SK-N-SH (cell line): ENCODE measurements at regions not wholly inside any gene's neighbourhood (a gene's known extent, or its start where the extent isn't known, plus 50 kb on each side); places are given as distances from the start of the nearest gene placed in this dataset.

Source experiments
- CTCF ChIP-seq: fragments of 200-600 bp; sonication (generic); IDR thresholded peaks from 2 replicates; pipeline ENCODE4 v1.6.1; 2017; ENCODE audit warnings: antibody characterized with exemption, mild to moderate bottlenecking, moderate library complexity
- EP300 ChIP-seq, 2 experiments: IDR thresholded peaks; 2 replicates each; pipeline versions ENCODE4 v1.4.0 to v1.6.1; 2012; ENCODE audit warnings: borderline replicate concordance in 1 of 2, low read depth in 1 of 2, low read length in 1 of 2
- GABPA ChIP-seq: IDR thresholded peaks from 2 replicates; pipeline ENCODE4 v1.4.0; 2012; ENCODE audit warnings: low read depth, mild to moderate bottlenecking
- MXI1 ChIP-seq: IDR thresholded peaks from 2 replicates; pipeline ENCODE4 v1.6.1; 2012; ENCODE audit warnings: mild to moderate bottlenecking, low read depth, low read length, improper control_type of control experiment
- NFIC ChIP-seq: IDR thresholded peaks from 2 replicates; pipeline ENCODE4 v1.4.0; 2012; ENCODE audit warnings: borderline replicate concordance
- POLR2AphosphoS5 ChIP-seq: IDR thresholded peaks from 2 replicates; pipeline ENCODE4 v1.6.1; 2012; ENCODE audit warnings: low read depth, low read length
- RAD21 ChIP-seq: IDR thresholded peaks from 2 replicates; pipeline ENCODE4 v1.6.1; 2012; ENCODE audit warnings: mild to moderate bottlenecking, low read length
- REST ChIP-seq: IDR thresholded peaks from 2 replicates; pipeline ENCODE4 v1.6.1; 2012; ENCODE audit warnings: mild to moderate bottlenecking, low read depth, low read length, moderate library complexity
- SMC3 ChIP-seq: IDR thresholded peaks from 2 replicates; pipeline ENCODE4 v1.6.1; 2012; ENCODE audit warnings: low read depth, low read length, improper control_type of control experiment
- TAF1 ChIP-seq: IDR thresholded peaks from 2 replicates; pipeline ENCODE4 v1.6.1; 2012; ENCODE audit warnings: low read depth, mild to moderate bottlenecking, low read length, moderate library complexity, borderline replicate concordance
- TEAD4 ChIP-seq: IDR thresholded peaks from 2 replicates; pipeline ENCODE4 v1.4.0; 2012; ENCODE audit warnings: mild to moderate bottlenecking, borderline replicate concordance; ENCODE audit not compliant: insufficient read depth
- USF2 ChIP-seq: fragments of 150-350 bp; IDR thresholded peaks from 2 replicates; pipeline ENCODE4 v1.6.1; 2017; ENCODE audit warnings: antibody characterized with exemption, low read length, low read depth, borderline replicate concordance
- YY1 ChIP-seq: IDR thresholded peaks from 2 replicates; pipeline ENCODE4 v1.4.0; 2012; ENCODE audit warnings: low read depth, mild to moderate bottlenecking

- no peak for TF ChIP-seq TAF1
- no peak for TF ChIP-seq CTCF
- TF ChIP-seq SMC3: no peak
- no peak for TF ChIP-seq RAD21
- TF ChIP-seq USF2: no peak
- no peak for TF ChIP-seq YY1
- TF ChIP-seq POLR2AphosphoS5: no peak
- TF ChIP-seq TEAD4: no peak
- no peak for TF ChIP-seq NFIC
- no peak for TF ChIP-seq GABPA
- no peak for TF ChIP-seq EP300 (IDR thresholded peaks at IDR 0.05; ENCODE audit: borderline replicate concordance in 1 of 2, low read depth in 1 of 2, low read length in 1 of 2)
- no peak for TF ChIP-seq REST
- no peak for TF ChIP-seq MXI1
Observed at GRCh38 chr5:142481410-142481809, 156.6 kb upstream of the SPRY4 start.
